ENCODE measurements at regions not wholly inside any gene's neighbourhood (a gene's known extent, or its start where the extent isn't known, plus 50 kb on each side); places are given as distances from the start of the nearest gene placed in this dataset.
"Not testable (repeated sequence)": the region's sequence is repeated elsewhere in the genome, so short reads cannot be mapped to it uniquely, and the experiment has no call there.

- not testable (repeated sequence) for TF ChIP-seq POLR2A (IDR thresholded peaks at IDR 0.05; ENCODE audit: low read depth, low read length); JUN (IDR thresholded peaks at IDR 0.05; ENCODE audit: borderline replicate concordance, insufficient read depth, insufficient read length, low read depth)
- TF ChIP-seq, protein P1, sequence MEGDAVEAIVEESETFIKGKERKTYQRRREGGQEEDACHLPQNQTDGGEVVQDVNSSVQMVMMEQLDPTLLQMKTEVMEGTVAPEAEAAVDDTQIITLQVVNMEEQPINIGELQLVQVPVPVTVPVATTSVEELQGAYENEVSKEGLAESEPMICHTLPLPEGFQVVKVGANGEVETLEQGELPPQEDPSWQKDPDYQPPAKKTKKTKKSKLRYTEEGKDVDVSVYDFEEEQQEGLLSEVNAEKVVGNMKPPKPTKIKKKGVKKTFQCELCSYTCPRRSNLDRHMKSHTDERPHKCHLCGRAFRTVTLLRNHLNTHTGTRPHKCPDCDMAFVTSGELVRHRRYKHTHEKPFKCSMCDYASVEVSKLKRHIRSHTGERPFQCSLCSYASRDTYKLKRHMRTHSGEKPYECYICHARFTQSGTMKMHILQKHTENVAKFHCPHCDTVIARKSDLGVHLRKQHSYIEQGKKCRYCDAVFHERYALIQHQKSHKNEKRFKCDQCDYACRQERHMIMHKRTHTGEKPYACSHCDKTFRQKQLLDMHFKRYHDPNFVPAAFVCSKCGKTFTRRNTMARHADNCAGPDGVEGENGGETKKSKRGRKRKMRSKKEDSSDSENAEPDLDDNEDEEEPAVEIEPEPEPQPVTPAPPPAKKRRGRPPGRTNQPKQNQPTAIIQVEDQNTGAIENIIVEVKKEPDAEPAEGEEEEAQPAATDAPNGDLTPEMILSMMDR (IDR thresholded peaks at IDR 0.05; ENCODE audit: extremely low read depth in 1 of 2, insufficient read depth in 1 of 2, low read depth in 1 of 2, low read length in 2 of 2): not testable (repeated sequence)
These were observed 169.2 kb downstream of the OR4M2 start for GRCh38 chr15:22249511-22249910.
